ENCODE measurements at regions not wholly inside any gene's neighbourhood (a gene's known extent, or its start where the extent isn't known, plus 50 kb on each side); places are given as distances from the start of the nearest gene placed in this dataset.
"Not testable (repeated sequence)": the region's sequence is repeated elsewhere in the genome, so short reads cannot be mapped to it uniquely, and the experiment has no call there.

DNA sequence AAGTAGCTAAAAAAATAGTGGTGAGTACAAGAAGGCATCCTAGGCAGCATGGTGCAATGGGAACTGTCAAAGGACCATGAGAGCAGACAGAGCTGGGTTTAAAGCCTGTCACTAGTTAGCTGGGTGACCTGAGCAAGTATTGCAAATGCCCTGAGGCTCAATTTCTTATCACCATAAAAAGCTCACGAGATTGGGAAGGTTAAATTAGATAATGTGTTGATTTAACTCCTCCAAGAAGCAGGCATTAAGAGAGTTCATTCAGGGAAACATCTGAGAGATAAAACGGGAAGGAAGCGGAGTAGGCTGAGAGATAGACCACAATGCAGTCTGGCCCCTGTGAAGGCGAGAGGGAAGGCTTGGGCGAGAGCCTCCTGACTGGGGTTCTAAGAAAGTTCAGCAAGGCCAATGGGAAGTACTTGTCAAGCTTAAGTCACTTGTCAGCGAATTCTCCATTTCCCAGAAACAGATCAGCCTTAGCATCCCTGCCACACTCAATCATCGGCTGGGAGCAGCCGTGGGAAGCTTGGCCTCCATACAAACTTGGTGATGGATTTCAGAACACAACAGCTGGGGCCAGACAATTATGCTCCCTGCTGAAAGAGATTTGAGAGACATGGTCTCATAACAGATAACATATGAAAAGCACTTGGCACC is 105.5 kb downstream of the POU4F1 start:
- WGBS (ENCODE audit: insufficient coverage) = 78% methylated on average over 6 of the region's 8 CpGs
- ChIA-PET CTCF (no interaction called here), POLR2A (no interaction called here)
- no peaks in the 10 kb centered on the region for H3K9me3 ChIP-seq
- H3K27me3 ChIP-seq (replicated peaks in 1 of 2; ENCODE audit: control insufficient read depth in 2 of 2, extremely low read depth in 1 of 2, insufficient read depth in 2 of 2, low read length in 1 of 2) = peaks cover 0 to 2% of the 10 kb centered on the region in 2 experiments
- H3K36me3 ChIP-seq (ENCODE audit: control insufficient read depth in 2 of 2, extremely low read depth in 1 of 2, insufficient read depth in 1 of 2, low read length in 1 of 2) = no peaks in the 10 kb centered on the region
- Mint-ChIP-seq H3K4me1 (no peaks in the 10 kb centered on the region), H3K4me3 (no peak overlapping the region), H3K9me3 (peaks cover 0 to 4% (median under 1%) of the 10 kb centered on the region in 3 donors), H3K36me3 (no peaks in the 10 kb centered on the region), H3K27ac (no peak overlapping the region), H3K27me3 (peaks cover 0 to 3% of the 10 kb centered on the region in 2 donors)
- no peak overlapping the region for H3K27ac ChIP-seq (ENCODE audit: low read length)
- no peak for DNase-seq
- no peak for ATAC-seq (replicated peaks in 1 of 4)
- H3K4me3 ChIP-seq (ENCODE audit: control insufficient read depth in 1 of 2, extremely low read depth in 1 of 2, low read length in 1 of 2) = no peak overlapping the region
- no peaks in the 10 kb centered on the region for H3K4me1 ChIP-seq (ENCODE audit: control insufficient read depth in 1 of 2, extremely low read depth in 1 of 2, insufficient read depth in 2 of 2, low read length in 2 of 2)

DNA sequence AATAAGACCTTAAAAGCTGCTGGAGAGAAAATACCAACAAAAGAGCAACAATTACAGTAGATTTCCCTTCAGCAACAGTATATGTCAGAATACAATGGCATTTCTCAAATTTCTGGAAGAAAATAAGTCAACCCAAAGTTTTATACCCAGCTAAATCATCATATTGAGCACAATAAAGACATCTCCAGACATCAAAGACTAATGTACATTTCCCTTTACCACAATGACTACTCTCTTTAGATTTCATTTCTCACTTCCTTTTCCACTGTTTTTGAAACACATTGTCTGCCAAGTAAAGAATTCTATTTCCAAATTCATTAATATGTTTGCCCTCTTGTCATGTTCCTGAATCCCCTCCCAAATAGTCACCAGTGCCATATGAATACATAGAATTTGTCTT is 111.4 kb downstream of the POU4F1 start:
- Histone ChIP-seq H3K27ac (ENCODE audit: low read length) (no peak overlapping the region), H3K4me3 (ENCODE audit: control insufficient read depth in 1 of 2, extremely low read depth in 1 of 2, low read length in 1 of 2) (no peak overlapping the region), H3K9me3 (no peaks in the 10 kb centered on the region), H3K4me1 (ENCODE audit: control insufficient read depth in 1 of 2, extremely low read depth in 1 of 2, insufficient read depth in 2 of 2, low read length in 2 of 2) (no peaks in the 10 kb centered on the region), H3K36me3 (ENCODE audit: control insufficient read depth in 2 of 2, extremely low read depth in 1 of 2, insufficient read depth in 1 of 2, low read length in 1 of 2) (no peaks in the 10 kb centered on the region), H3K27me3 (replicated peaks in 1 of 2; ENCODE audit: control insufficient read depth in 2 of 2, extremely low read depth in 1 of 2, insufficient read depth in 2 of 2, low read length in 1 of 2) (no peaks in the 10 kb centered on the region)
- H3K9me3 Mint-ChIP-seq = peaks cover 3 to 9% (median 4%) of the 10 kb centered on the region in 3 donors
- no peaks in the 10 kb centered on the region for H3K4me1 Mint-ChIP-seq
- CTCF ChIA-PET = interaction anchor here in 1 of 2 donors (0.7 kb wide), 1 partner anchor 384 kb away, joined by 3 read pairs; no protein-coding TSS in a partner anchor
- DNase-seq (no peak), ATAC-seq (replicated peaks in 1 of 4) (no peak)
- H3K27ac Mint-ChIP-seq = no peak overlapping the region
- peaks cover 0 to 8% of the 10 kb centered on the region in 2 donors for H3K27me3 Mint-ChIP-seq
- POLR2A ChIA-PET = interaction anchor here in 1 of 2 donors (0.5 kb wide), 1 partner anchor 44 kb away, joined by 6 read pairs; no protein-coding TSS in a partner anchor
- H3K36me3 Mint-ChIP-seq = no peaks in the 10 kb centered on the region
- H3K4me3 Mint-ChIP-seq = no peak overlapping the region

GRCh38 chr13:78490225-78490624 is 113.1 kb downstream of the POU4F1 start:
- H3K9me3 ChIP-seq; H3K4me1 Mint-ChIP-seq; ATAC-seq (replicated peaks in 1 of 4); H3K36me3 ChIP-seq (ENCODE audit: control insufficient read depth in 2 of 2, extremely low read depth in 1 of 2, insufficient read depth in 1 of 2, low read length in 1 of 2); CTCF ChIA-PET; H3K4me1 ChIP-seq (ENCODE audit: control insufficient read depth in 1 of 2, extremely low read depth in 1 of 2, insufficient read depth in 2 of 2, low read length in 2 of 2); H3K9me3 Mint-ChIP-seq; H3K36me3 Mint-ChIP-seq; H3K4me3 Mint-ChIP-seq; H3K4me3 ChIP-seq (ENCODE audit: control insufficient read depth in 1 of 2, extremely low read depth in 1 of 2, low read length in 1 of 2); H3K27ac Mint-ChIP-seq; DNase-seq; H3K27ac ChIP-seq (ENCODE audit: low read length); H3K27me3 Mint-ChIP-seq; POLR2A ChIA-PET; H3K27me3 ChIP-seq (replicated peaks in 1 of 2; ENCODE audit: control insufficient read depth in 2 of 2, extremely low read depth in 1 of 2, insufficient read depth in 2 of 2, low read length in 1 of 2): not testable (repeated sequence)
- 25% methylated on average over 6 of the region's 7 CpGs for WGBS (ENCODE audit: insufficient coverage)

DNA sequence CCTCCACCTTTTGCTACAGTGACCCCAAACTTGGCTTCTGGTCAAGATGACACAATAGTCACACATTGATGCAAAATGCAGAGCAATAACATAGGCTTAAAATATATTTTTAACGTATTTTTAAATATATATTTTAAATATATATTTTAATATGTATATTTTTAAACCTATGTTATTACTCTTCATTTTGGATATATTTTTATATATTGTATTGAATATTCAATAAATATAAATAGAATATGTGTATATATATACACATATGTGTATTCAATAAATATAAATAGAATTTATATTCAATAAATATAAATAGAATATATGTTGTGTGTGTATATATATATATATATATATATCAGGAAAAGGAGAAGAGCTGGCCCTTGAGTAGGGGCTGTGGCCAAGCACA is 115.6 kb downstream of the POU4F1 start:
- H3K36me3 Mint-ChIP-seq = no peaks in the 10 kb centered on the region
- no peak overlapping the region for H3K27ac Mint-ChIP-seq

GRCh38 chr13:78485803-78486202 is 117.5 kb downstream of the POU4F1 start:
- WGBS (ENCODE audit: insufficient coverage) = 70% methylated on average over 2 of the region's 3 CpGs
- ATAC-seq (replicated peaks in 1 of 4) (no peak), DNase-seq (no peak)
- Histone ChIP-seq H3K4me3 (ENCODE audit: control insufficient read depth in 1 of 2, extremely low read depth in 1 of 2, low read length in 1 of 2) (no peak overlapping the region), H3K36me3 (ENCODE audit: control insufficient read depth in 2 of 2, extremely low read depth in 1 of 2, insufficient read depth in 1 of 2, low read length in 1 of 2) (no peaks in the 10 kb centered on the region), H3K27ac (ENCODE audit: low read length) (no peak overlapping the region), H3K9me3 (no peaks in the 10 kb centered on the region), H3K27me3 (replicated peaks in 1 of 2; ENCODE audit: control insufficient read depth in 2 of 2, extremely low read depth in 1 of 2, insufficient read depth in 2 of 2, low read length in 1 of 2) (no peaks in the 10 kb centered on the region), H3K4me1 (ENCODE audit: control insufficient read depth in 1 of 2, extremely low read depth in 1 of 2, insufficient read depth in 2 of 2, low read length in 2 of 2) (no peaks in the 10 kb centered on the region)
- ChIA-PET CTCF (no interaction called here), POLR2A (no interaction called here)
- no peak overlapping the region for H3K4me3 Mint-ChIP-seq
- H3K27ac Mint-ChIP-seq = no peak overlapping the region
- peaks cover 2 to 9% of the 10 kb centered on the region in 2 donors for H3K27me3 Mint-ChIP-seq
- no peaks in the 10 kb centered on the region for H3K36me3 Mint-ChIP-seq
- no peaks in the 10 kb centered on the region for H3K4me1 Mint-ChIP-seq
- H3K9me3 Mint-ChIP-seq = no peaks in the 10 kb centered on the region

More for the DNA sequence above, 115.6 kb downstream of the POU4F1 start:
- Mint-ChIP-seq H3K4me1 (no peaks in the 10 kb centered on the region), H3K4me3 (no peak overlapping the region), H3K27me3 (peaks cover 0 to 5% of the 10 kb centered on the region in 2 donors), H3K9me3 (peaks cover 3 to 8% (median 3%) of the 10 kb centered on the region in 3 donors)
- ChIA-PET CTCF (interaction anchor here in 1 of 2 donors (0.5 kb wide), 1 partner anchor 1806 kb away, joined by 3 read pairs; no protein-coding TSS in a partner anchor), POLR2A (no interaction called here)
- H3K36me3 ChIP-seq (ENCODE audit: control insufficient read depth in 2 of 2, extremely low read depth in 1 of 2, insufficient read depth in 1 of 2, low read length in 1 of 2) = no peaks in the 10 kb centered on the region
- no peaks in the 10 kb centered on the region for H3K27me3 ChIP-seq (replicated peaks in 1 of 2; ENCODE audit: control insufficient read depth in 2 of 2, extremely low read depth in 1 of 2, insufficient read depth in 2 of 2, low read length in 1 of 2)
- H3K4me1 ChIP-seq (ENCODE audit: control insufficient read depth in 1 of 2, extremely low read depth in 1 of 2, insufficient read depth in 2 of 2, low read length in 2 of 2) = no peaks in the 10 kb centered on the region
- ATAC-seq (replicated peaks in 1 of 4) = no peak
- H3K27ac ChIP-seq (ENCODE audit: low read length) = no peak overlapping the region
- H3K9me3 ChIP-seq = no peaks in the 10 kb centered on the region
- no peak for DNase-seq
- no CpG with 5 or more reads among the region's 1 CpG for WGBS (ENCODE audit: insufficient coverage)
- H3K4me3 ChIP-seq (ENCODE audit: control insufficient read depth in 1 of 2, extremely low read depth in 1 of 2, low read length in 1 of 2) = no peak overlapping the region

DNA sequence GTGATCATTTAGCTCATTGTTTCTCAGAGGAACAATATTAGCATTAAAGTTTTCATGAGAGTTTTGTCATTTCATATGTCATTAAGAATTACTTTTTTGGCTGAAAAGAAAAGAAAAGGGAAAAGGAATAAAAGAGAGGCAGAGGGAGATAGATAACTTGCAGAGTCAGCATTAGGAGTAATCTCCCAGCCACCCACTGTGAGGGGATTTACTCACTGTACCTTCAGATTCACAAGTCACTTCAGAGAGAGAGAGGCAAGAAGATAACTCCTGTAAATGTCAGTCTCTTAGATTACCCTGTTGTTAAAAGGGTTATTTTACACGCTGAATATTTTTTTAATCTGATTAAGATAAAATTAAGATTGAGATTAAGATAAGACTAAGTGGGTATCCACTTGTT is 125.2 kb downstream of the POU4F1 start:
- Histone ChIP-seq H3K27ac (ENCODE audit: low read length) (no peak overlapping the region), H3K4me1 (ENCODE audit: control insufficient read depth in 1 of 2, extremely low read depth in 1 of 2, insufficient read depth in 2 of 2, low read length in 2 of 2) (no peaks in the 10 kb centered on the region), H3K9me3 (no peaks in the 10 kb centered on the region), H3K4me3 (ENCODE audit: control insufficient read depth in 1 of 2, extremely low read depth in 1 of 2, low read length in 1 of 2) (no peak overlapping the region), H3K27me3 (replicated peaks in 1 of 2; ENCODE audit: control insufficient read depth in 2 of 2, extremely low read depth in 1 of 2, insufficient read depth in 2 of 2, low read length in 1 of 2) (peaks cover 0 to 5% of the 10 kb centered on the region in 2 experiments), H3K36me3 (ENCODE audit: control insufficient read depth in 2 of 2, extremely low read depth in 1 of 2, insufficient read depth in 1 of 2, low read length in 1 of 2) (no peaks in the 10 kb centered on the region)
- H3K27ac Mint-ChIP-seq = no peak overlapping the region
- H3K36me3 Mint-ChIP-seq = no peaks in the 10 kb centered on the region
- ATAC-seq (replicated peaks in 1 of 4) = no peak
- no peaks in the 10 kb centered on the region for H3K4me1 Mint-ChIP-seq
- no peak for DNase-seq
- no peak overlapping the region for H3K4me3 Mint-ChIP-seq
- ChIA-PET POLR2A (no interaction called here), CTCF (no interaction called here)
- H3K27me3 Mint-ChIP-seq = peaks cover 2 to 5% of the 10 kb centered on the region in 2 donors
- WGBS (ENCODE audit: insufficient coverage) = no CpG with 5 or more reads among the region's 1 CpG
- H3K9me3 Mint-ChIP-seq = no peaks in the 10 kb centered on the region

DNA sequence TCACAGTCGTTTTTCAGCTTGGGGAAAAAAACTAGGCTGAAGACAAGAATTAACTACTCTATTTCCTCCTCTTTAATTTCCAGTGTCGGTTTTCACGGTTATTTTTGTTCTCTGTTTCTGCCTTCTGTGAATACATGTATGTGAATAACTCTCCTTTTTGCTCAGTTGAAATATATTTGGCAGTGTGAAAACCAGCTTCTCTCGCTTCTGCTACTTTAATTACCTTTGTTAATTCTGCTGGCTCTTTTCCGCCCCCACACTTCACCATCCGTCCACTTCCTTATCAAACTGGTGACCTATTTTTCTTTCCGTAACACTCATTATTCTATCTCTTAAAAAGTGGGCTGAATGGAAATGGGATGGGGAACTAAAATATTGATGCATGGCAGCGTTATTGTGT is 126.4 kb downstream of the POU4F1 start:
- Mint-ChIP-seq H3K36me3 (no peaks in the 10 kb centered on the region), H3K4me3 (no peak overlapping the region), H3K9me3 (no peaks in the 10 kb centered on the region), H3K27me3 (peaks cover 2 to 6% of the 10 kb centered on the region in 2 donors), H3K27ac (no peak overlapping the region), H3K4me1 (no peaks in the 10 kb centered on the region)
- ChIA-PET POLR2A (no interaction called here), CTCF (no interaction called here)
- Histone ChIP-seq H3K4me1 (ENCODE audit: control insufficient read depth in 1 of 2, extremely low read depth in 1 of 2, insufficient read depth in 2 of 2, low read length in 2 of 2) (no peaks in the 10 kb centered on the region), H3K9me3 (no peaks in the 10 kb centered on the region), H3K36me3 (ENCODE audit: control insufficient read depth in 2 of 2, extremely low read depth in 1 of 2, insufficient read depth in 1 of 2, low read length in 1 of 2) (no peaks in the 10 kb centered on the region), H3K27ac (ENCODE audit: low read length) (no peak overlapping the region), H3K27me3 (replicated peaks in 1 of 2; ENCODE audit: control insufficient read depth in 2 of 2, extremely low read depth in 1 of 2, insufficient read depth in 2 of 2, low read length in 1 of 2) (peaks cover 0 to 5% of the 10 kb centered on the region in 2 experiments), H3K4me3 (ENCODE audit: control insufficient read depth in 1 of 2, extremely low read depth in 1 of 2, low read length in 1 of 2) (no peak overlapping the region)
- WGBS (ENCODE audit: insufficient coverage) = no CpG with 5 or more reads among the region's 8 CpGs
- ATAC-seq (replicated peaks in 1 of 4) = no peak
- DNase-seq = no peak
